ENCODE measurements at regions not wholly inside any gene's neighbourhood (a gene's known extent, or its start where the extent isn't known, plus 50 kb on each side); places are given as distances from the start of the nearest gene placed in this dataset.

- DNase-seq (ENCODE audit: low spot score) (no peak), ATAC-seq (no peak)
Observed at GRCh38 chr1:111556325-111557037, 53.0 kb upstream of the ADORA3 start.

DNA sequence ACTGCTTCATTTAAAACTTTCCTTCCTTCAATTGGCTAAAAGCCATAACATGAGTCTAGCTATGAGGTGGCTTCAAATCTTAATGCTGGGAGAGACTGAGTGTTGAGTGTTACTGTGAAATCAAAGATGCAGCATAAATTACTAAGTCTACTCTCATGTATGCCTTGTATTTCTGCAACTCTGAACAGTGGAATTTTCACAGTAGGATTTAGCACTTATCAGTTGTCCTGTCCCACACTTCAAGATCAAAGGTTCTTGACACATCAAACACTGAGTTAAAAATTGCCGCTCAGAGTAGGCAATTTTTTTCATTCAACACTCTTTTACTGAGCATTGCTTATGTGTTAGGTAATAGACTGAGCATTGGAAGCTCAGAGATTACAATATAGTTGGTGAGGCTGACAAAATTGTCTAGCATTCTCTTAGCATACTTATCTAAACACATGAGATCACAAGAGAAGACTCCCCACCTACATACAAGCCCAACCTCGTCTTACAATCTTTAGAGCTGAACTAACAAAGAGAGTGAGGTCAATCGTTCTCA lies 56.4 kb upstream of the ADORA3 start:
- no peak for DNase-seq (ENCODE audit: low spot score)
- ATAC-seq: peak; percentile 53

DNA sequence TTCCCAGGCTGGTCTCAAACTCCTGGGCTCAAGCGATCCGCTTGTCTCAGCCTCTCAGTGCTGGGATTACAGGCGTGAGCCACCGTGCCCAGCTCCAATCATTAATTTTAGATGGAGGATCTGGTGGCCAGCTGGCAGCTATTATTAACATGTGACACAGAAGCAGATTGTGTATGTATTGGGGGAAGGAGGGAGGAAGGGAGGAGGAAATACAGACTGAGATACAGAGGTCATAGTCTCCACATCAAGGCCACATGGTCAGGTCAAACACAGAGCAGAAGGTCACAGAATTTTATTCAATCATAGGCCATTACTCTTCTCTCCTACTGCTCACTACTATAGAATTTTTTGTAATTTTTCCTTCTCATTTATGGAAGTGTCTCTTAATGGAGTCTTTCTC lies 57.9 kb upstream of the ADORA3 start:
- ATAC-seq (peak; percentile 89), DNase-seq (ENCODE audit: low spot score) (peak; percentile 73)

DNA sequence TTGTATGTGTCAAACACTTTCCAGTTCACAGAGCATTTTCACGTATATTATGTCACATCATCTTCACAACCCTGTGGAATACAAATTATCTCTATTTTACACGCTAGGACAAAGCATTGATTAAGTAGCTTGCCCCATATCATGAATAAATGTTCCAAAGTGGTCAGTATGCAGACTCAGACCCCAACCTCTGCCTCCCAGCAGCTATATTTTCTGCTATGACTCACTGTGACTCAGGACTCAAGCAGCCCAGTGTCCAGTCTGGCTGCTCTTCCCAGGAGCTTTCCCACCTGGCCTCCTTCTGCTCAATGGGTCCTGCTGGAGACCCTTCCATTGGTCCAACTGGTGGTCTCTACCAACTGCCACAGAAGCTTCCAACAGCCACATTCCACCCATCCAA lies 56.0 kb upstream of the RAP1A start:
- DNase-seq (ENCODE audit: low spot score): no peak
- no peak for ATAC-seq

DNA sequence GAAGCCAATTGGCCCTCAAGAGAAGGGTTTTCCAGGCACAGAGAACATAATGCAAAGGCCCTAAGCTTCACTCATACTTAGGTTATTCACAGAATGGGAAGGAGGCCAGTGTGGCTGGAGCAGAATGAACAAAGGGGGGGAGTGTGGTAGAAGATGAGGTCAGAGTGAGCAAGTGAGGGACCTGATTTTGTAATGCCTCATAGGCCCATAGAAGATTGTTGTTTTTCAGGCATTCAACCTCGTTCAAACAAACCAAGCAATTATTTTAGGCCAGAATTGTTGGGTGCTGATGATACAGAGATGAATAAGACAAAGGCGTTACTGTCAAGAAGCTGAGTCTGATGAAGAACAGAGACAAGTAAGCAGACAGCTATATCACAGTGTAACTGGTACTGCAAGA lies 54.5 kb upstream of the RAP1A start:
- DNase-seq (ENCODE audit: low spot score) (no peak), ATAC-seq (no peak)

- DNase-seq (ENCODE audit: low spot score): no peak
- ATAC-seq: peak; percentile 69
Observed at GRCh38 chr1:111565968-111566367, 53.6 kb upstream of the RAP1A start.

GRCh38 chr1:111568160-111568647 lies 51.4 kb upstream of the RAP1A start:
- DNase-seq (ENCODE audit: low spot score) (no peak), ATAC-seq (no peak)

Measured in left lobe of liver (tissue), 2 donors.